Kidney glomerular epithelial cell (primary cell): ENCODE measurements at regions not wholly inside any gene's neighbourhood (a gene's known extent, or its start where the extent isn't known, plus 50 kb on each side); places are given as distances from the start of the nearest gene placed in this dataset.

Experiments
- DNase-seq: peaks from one replicate; lab custom pipeline; 2025; lab: John Stamatoyannopoulos, UW

DNA sequence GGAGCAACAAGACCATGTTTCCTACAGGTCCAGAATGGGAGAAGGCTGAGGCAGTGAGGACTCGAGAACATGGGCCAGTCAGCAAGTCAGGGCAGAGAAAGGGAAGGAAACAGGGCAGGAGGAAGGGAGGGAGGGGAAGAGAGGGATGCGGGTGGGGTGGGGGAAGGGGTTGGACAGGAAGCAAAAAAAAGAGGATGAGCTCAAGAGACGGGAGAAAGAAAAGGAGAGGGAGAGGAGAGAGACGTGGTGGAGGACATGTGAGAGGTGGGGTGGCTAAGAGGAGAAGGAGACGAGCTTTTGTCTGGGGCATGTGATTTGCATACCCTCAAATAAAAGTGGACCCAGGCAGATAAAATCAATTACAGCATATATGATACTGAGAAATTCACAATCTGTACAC, 389.5 kb upstream of the B3GAT1 start:
- no peak for DNase-seq

DNA sequence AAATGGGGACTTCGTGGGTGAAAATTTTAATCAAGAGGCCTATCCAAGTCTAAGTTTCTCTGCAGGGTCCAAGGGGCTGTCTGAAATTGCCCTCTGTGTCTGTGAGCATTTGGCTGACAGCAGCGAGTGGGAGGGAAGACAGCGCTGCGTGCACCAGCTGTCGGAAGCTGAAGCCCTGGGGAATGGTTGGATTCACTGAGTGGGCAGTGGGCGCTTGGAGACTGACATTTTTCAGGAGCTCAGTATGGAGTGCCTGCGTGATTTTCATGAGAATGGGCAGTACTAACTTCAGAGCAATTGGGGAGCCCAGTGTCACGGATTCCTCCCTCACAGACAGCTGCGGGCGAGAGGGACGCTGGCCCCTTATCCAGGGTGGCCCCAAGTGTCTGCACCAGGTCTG, 388.8 kb upstream of the B3GAT1 start:
- DNase-seq: no peak

DNA sequence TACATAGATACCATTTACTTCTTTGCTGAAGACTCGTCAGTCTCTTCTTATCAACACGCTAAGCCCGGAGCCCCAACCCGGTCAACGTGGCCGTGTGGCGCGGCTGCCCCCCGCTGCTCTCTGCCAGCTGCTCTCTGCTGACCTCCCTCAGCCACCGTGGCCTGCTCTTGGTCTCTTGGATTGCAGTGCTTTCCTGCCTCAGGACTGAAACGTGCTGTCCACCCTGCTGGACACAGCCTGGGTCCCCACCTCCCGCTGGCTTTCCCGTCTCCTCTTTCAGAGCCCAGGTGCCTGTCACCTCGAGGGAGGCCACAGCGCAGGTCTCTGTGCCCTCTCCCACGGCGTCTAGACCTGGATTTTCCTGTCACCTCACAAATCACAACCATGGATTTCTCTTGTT, 388.1 kb upstream of the B3GAT1 start:
- DNase-seq: no peak

DNA sequence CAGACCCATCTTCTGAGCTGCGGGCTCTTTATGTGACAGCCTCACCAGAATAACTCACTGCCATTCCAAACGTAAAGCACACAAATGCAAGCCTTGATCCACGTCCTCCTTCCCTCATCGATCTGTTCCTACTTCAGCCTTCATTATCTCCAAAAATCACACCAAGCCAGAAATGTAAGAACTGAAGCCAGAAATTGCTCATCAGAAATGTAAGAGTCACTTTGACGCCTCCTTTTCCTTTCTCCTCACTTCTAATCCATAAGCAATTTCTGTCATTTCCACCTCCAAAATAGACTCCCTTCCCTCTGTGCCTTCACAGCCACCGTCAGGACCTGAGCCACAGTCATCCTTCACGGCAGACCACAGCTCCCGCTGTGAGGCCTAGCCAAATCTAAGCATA, 387.3 kb upstream of the B3GAT1 start:
- no peak for DNase-seq

DNA sequence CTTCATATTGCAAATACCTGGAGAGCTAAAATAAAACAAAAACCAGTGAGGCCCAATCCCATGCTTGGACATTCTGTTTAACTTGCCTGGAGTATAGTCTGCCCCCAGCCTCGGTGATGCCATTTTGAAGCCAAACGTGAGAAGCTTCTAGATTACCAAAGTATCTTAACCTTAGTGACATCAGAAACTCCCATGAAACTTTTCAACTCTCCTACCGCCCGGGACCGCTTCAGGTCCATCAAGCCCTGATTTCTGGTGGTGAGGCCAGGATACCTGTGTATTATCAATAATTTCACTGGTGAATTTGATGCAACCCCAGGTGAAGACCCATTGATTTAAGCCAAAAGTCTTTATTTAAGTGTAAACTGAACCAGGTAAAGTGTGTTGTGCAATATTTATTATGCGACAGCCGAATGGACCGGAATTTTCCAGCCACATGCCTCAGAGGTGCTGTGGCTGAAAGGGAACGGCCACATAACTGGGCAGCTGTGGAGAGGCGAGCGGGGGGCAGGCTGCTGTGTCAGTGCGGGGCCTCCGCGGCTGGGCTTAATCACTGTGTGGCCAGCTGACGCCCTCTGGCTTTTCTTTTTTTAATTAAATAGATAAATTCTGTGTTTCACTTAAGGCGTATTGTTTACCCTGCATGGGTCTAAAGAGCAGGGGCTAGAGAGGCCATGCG, 385.5 kb upstream of the B3GAT1 start:
- no peak for DNase-seq

DNA sequence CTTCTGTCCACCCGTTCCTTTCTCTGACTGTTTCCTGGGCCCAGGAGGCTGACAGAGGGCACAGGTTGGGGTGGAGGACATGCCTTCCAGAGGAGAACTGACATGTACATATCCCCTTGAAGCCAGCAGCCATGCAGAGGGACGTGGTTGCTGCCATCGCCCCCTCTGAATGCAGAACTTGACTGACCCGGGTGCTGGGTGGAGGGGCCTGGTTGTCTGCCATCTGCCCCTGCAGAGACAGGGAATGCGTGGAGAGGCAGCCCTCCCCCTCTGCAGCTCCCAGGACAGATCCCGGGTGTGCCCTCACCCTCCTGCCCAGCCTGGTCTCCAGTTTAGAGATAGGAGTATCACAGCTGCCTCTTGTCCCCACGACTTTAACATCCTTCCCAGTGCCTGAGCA, 383.0 kb upstream of the B3GAT1 start:
- DNase-seq: no peak

DNA sequence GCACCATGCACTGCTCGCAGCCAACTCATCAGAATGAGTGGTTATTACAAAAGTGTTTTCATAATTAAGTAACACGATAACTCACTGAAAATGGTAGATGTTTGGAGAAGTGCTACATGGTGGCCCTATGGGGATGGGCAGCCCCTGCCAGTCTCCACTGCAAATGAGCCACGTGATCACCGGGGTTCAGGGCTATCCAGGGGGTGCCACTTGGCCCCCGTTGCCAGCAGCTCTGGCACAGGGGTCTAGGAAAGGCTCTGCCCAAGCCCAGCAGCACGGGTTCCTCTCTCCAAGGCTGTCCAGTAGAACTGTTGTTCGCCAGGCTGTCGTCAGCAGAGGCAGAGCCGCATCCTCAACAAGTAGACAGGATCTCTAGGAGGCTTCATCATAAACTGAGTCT, 382.1 kb upstream of the B3GAT1 start:
- no peak for DNase-seq

DNA sequence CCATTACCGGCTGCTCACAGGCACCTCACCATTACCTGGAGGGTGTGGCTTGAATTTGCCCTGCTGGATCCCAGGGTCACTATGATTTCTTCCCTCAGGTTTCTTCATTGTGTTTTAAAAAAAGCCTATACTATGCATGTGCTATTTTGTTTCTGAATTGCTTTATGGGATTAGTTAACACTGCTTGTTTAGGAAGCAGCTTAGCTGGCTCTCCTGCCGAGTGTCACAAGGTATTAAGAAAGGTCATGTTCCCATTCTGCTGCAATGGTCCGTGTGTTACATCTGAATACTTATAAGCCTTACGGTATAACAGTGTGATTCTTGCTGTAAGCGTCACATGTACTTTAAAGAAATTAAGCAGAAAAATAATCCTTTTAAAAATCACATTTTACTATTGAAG, 380.6 kb upstream of the B3GAT1 start:
- DNase-seq: no peak

DNA sequence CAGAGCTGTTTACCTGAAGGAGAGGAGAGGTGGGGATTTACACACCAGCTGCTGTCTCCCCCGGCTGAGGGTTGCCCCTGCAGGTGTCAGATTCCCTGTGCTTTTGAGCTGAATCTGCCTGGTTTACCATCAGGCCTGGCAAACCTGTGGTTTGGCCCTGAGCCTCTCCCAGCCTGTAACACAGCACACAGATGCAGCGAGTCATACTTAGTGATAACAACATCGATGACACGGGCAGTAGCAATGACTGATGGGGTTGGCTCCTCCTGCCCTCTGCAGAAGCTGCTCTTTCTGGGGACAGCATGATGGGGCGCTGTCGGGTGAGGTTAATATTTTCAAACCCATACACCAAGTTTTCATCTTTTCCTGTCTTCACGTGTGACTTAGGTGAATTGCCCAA, 380.0 kb upstream of the B3GAT1 start:
- DNase-seq: peak; percentile 54

DNA sequence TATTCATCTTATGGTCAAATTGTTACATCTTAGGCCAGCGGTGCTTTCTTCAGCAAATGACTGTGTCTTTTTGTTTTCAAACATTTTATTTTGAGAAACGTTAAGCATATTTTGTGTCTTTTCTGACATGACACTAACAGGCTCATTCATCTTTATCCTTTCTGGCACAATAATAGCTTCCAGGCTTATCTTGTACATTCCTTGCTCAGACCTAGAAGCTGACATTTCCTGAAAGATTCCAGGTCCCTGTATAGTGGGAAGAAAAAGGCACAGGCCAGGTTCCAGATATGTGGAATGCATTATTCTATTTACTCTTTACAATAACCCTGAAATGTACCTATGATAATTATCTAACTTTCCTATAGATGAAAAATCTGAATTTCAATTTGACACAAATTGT, 379.1 kb upstream of the B3GAT1 start:
- no peak for DNase-seq

DNA sequence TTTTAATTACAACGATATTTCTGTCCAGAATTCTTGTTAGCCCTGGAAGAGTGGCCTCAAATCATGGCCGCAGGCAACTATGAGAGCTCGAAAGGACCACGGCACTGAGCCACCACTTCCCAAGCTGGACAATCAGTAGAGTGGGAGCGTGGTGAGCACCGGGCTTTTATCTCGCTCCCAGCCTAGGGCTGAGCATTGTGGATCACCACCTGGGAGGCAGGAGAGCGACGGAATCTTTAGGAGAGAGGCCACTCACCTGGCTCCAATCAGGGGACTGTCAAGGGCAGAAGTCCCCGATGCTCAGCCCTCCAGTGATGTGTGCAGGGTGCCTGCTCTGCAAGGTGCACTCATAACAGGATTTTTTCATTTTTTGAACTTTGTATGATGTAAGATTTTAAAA, 377.1 kb upstream of the B3GAT1 start:
- no peak for DNase-seq

DNA sequence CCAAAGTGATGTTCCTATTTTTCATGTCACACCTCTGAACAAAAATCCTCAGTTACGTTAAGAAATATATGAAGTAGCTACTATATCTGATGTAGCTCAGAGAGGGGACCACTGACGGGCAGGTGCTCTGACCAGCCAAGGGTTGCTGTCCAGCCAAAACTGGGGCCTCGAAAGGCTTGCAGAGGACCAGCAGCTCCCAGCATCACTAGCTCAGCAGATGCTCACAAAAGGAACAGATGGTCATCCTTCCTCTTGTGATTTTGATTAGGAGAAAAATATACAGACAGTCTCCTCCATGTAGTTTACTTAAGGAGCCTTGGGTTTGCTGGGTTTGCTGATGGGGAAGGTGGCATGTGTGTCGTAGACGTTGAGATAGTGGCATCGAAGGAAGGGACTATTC, 374.6 kb upstream of the B3GAT1 start:
- no peak for DNase-seq

DNA sequence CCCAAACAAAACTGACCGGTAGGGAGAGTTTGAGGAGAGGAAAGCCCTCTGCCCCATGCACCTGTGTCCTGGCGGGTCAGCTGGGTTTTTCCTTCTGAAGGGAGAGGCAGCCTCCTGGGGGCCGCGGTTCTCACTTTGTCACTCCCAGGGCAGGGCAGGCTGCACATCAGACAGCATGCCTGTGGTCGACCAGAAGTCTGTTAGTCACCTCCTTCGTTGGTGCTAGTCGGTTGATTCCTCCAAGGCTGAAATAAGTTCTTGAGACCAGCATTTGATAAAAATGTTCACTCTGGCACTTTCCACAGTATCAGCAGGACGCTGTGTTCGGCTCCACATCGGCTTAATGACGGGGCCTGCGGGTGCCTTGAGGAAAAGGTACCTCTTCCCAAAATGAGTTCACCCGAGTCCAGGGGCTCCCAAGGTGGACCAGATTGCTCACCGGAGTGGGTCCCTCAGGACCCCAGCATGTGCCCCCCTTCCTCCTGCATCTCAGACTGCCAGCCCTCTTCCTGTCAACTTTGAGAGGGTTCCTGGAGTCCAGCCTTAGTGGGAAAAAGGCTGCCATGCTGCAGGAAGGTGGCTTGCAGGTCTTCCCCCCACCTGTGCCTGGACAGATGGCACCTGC, 373.7 kb upstream of the B3GAT1 start:
- no peak for DNase-seq

DNA sequence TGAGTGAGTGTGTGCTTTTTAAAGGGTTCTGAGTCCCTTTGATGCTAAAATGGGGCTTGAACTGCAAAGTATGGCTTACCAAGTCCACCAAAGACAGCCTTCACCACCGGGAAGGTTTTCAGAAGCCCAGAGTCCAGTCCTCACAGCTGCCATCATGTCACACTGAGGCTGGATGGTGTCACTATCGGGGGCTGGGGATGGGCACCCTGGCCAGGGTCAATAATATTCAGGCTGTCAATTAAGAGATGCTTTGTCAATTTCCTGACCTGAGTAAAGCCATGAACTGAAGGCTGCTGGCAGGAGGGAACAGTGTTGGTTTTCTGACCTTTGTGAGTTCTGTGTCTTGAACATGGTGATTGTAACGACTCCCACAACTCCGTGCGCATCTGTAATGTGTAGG, 373.0 kb upstream of the B3GAT1 start:
- DNase-seq: no peak

DNA sequence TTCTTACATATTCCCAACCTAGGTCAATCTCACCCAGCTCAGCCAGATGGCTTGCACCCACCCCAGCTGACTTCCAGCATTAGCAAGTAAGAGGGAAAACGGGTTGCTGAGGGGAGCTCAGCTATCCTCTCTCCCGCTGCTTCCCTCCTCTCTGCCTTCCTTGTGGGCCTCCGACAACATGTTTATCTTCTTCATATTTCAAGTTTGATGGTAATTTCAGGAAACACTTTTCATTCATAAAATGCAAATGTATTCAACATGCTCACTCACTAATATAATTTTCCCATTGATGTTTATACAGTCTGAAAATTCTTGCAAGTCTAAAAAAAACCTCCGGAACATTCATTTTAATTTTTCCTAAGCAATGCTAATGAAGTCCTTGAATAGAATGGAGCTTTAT, 372.5 kb upstream of the B3GAT1 start:
- DNase-seq: no peak

DNA sequence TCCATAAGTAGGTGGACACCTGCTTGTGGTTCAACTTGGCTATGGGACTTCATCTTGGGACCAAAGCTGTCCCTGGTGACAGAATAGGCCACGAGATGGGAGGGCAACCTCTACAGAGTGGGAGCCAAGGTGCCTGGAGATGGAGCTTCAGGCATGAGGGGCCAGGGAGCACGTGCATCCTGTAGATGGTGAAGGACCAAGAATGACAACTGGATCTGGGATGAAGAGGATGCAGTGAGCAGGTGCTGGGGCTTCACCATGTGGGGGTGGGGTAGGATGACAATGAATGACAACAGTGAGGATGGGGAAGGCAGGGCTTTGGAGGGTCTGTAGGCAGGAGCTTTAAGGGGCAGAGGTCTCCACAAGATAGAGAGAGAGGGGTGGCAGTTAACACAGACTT, 372.0 kb upstream of the B3GAT1 start:
- no peak for DNase-seq

DNA sequence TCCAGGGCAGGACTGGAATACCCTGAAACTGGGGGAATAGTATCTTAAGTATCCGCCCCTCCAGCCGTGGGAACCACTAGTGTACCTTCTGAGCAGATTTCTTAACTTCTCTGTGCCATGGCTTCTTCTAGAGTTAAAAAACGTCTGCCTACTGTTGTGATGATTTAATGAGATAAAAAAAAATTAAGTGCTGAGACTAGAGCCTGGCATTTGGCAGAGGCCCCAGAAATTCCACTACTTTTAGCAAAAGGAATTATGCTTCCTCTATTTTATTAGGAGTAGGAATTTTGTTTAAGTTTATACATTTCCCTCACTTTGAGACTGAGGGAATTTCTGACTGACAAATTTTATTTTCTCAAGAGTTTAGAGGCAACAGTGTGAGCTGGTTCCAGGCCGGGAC, 371.2 kb upstream of the B3GAT1 start:
- DNase-seq: no peak

DNA sequence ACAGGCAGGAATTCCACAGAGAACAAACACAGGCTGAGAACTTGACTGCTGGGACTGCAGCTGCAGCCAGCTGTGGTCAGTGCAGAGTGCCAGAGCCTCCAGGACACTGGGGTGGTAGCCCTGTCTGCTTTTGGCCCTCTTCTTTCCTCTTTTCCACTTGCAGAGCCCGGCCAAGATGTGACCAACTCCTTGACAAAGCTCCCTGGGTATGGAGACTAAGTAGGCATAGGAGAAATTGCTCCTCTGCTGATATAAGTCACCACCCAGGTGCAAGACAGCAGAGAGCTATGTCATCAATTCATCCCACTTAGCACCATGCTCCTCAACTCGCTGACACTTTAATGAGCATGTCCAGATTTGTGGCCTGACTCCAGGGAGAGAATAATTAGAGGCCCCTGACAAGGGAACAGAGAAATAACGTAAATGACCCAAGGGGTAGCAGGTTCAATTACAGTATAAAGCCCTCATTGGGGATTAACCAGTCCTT, 369.4 kb upstream of the B3GAT1 start:
- no peak for DNase-seq

DNA sequence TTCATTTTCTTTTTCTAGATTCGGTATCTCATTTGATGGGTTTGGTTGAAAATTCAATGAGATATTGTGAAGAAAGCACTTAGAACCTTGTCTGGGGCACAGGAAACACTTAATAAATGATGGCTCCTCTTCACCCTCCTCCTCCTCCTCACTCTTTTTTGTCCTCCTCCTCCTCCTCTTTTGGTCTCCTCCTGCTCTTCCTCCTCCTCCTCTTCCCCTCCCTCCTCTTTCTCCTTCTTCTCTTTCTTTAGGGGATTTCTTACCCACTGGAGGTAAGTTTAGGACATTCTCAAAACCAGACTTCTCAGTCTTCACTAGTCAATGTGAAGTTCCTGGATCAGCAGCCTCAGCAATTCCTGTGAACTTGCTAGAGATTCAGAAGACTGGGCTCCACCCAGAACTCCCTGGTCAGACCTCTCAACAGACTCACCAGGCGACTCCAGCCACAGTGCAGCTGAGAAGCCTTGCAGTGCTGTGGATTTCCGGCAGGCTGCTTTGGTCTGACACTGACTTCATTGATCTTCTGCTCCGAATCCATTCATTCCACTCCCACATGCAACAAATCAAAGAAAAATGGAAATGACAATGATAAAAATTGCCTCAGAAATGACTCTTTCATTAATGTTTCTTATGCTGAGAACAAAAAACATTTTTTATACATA, 368.6 kb upstream of the B3GAT1 start:
- no peak for DNase-seq

DNA sequence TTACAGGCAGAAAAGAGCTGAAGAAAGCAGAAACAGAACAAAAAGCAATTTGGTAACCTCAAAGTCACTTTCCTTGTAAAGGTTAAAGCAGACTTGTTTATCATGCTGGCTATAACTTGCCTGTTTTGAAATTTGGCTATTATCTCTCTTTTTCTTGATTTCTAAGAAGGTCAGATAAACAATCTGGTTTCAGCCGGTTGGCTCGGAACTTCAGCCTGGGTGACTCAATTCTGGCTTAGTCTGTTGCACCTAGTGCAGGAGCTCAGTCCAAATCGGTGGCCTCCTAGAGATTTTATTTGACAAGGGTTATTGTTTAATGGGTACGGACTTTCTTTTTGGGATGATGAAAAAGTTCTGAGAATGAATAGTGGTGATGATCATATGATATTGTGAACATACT, 367.1 kb upstream of the B3GAT1 start:
- no peak for DNase-seq

DNA sequence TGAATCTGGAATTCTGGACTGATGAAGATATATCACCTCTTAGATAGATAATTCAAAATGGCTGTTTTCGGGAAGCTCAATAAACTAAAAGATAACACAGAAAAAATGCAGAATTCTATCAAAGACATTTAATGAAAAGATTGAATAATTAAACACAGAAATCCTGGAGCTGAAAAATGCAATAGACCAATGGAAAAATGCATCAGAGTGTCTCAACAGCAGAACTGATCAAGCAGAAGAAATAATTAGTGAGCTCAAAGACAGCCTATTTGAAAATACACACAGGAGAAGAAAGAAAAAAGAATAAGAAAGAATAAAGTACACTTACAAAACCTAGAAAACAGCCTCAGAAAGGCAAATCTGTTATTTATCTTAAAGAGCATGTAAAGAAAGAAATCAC, 356.4 kb upstream of the B3GAT1 start:
- DNase-seq: no peak

DNA sequence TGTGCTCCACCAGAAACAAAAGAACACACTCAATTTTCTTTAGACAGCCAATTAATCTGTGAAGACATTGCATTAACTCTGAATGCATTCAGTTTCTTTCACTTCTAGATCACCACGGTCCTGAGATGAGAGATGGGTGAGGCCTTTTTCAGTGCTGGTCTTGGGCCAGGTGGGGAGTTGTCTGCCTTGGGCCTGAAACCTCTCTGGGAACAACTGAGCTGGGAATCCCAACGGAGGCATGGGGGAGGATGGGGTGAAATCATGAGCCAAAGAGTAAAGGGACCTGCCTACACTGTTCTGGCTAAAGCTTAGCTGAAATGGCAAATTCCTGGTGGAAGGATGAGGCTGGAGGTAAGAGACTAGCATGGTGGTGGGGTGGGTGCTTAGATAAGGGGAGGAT, 353.5 kb upstream of the B3GAT1 start:
- DNase-seq: no peak

DNA sequence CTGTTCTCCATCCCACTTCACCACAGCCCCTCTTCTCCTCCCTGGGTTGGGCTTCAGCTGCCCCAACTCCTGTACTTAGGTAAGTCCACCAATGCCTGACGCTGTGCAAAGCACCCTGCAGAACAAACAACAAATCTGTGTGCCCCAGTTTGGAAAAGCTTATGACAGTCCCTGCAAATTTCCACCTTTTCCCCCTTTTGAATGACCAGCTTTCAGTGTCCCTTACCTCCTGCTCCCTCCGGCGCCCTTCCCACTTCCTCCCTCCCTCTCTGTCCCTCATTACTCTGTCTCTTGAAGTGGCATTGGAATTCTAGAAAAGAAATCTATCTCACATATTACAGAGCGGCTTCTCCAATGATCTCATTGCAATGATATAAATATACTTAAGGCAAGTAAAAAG, 352.9 kb upstream of the B3GAT1 start:
- DNase-seq: no peak

DNA sequence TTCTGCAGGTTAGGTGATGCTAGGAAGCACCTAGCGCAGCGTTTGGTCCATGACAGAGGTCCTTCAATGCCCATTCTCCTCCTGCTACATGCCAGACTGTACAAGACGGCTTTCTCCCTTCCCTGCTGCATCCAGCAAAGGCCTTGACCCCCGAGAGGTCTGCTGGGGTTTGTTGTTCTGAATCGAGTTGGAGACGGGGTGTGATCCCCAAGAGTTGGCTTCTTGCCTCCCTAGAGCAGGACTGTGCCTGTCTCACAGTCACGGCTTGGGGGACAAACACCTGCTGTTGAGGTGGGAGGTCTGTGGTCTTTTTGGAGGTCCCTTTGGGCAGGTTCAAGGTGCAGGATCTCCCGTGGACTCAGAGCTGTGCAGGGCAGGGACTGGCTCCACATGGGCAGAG, 352.3 kb upstream of the B3GAT1 start:
- DNase-seq: no peak
